GM04503 (cell line): ENCODE measurements at regions not wholly inside any gene's neighbourhood (a gene's known extent, or its start where the extent isn't known, plus 50 kb on each side); places are given as distances from the start of the nearest gene placed in this dataset.
"Not testable (repeated sequence)": the region's sequence is repeated elsewhere in the genome, so short reads cannot be mapped to it uniquely, and the experiment has no call there.

Source experiments
- DNase-seq: peaks from one replicate; pipeline ENCODE4 v3.0.0-alpha.2; 2012; ENCODE audit warnings: low read depth

GRCh38 chr2:15753233-15753798, 161.6 kb downstream of the DDX1 start:
- no peak for DNase-seq

- no peak for DNase-seq
These were observed 162.4 kb downstream of the DDX1 start for GRCh38 chr2:15753811-15754702.

GRCh38 chr2:15754703-15755099, 163.0 kb downstream of the DDX1 start:
- DNase-seq = no peak

- DNase-seq = no peak
These were observed 163.9 kb downstream of the DDX1 start for GRCh38 chr2:15755528-15755927.

GRCh38 chr2:15756011-15756550, 164.4 kb downstream of the DDX1 start:
- no peak for DNase-seq

GRCh38 chr2:15756882-15757819, 165.5 kb downstream of the DDX1 start:
- DNase-seq = no peak

GRCh38 chr2:15757820-15758586, 166.3 kb downstream of the DDX1 start:
- DNase-seq = no peak

GRCh38 chr2:15758848-15759247, 167.2 kb downstream of the DDX1 start:
- no peak for DNase-seq

- DNase-seq = no peak
These were observed 167.7 kb downstream of the DDX1 start for GRCh38 chr2:15759385-15759784.

GRCh38 chr2:15759791-15760190, 168.1 kb downstream of the DDX1 start:
- not testable (repeated sequence) for DNase-seq

GRCh38 chr2:15760232-15760910, 168.7 kb downstream of the DDX1 start:
- DNase-seq = no peak

GRCh38 chr2:15761056-15761455, 169.4 kb downstream of the DDX1 start:
- no peak for DNase-seq

- DNase-seq = no peak
These were observed 170.2 kb downstream of the DDX1 start for GRCh38 chr2:15761910-15762309.

- DNase-seq = no peak
These were observed 170.8 kb downstream of the DDX1 start for GRCh38 chr2:15762449-15762848.

GRCh38 chr2:15763106-15763821, 171.6 kb downstream of the DDX1 start:
- no peak for DNase-seq

GRCh38 chr2:15763822-15764682, 172.4 kb downstream of the DDX1 start:
- DNase-seq = no peak

- no peak for DNase-seq
These were observed 173.0 kb downstream of the DDX1 start for GRCh38 chr2:15764683-15765011.

- no peak for DNase-seq
These were observed 173.5 kb downstream of the DDX1 start for GRCh38 chr2:15765211-15765610.

GRCh38 chr2:15765686-15766302, 174.1 kb downstream of the DDX1 start:
- DNase-seq = no peak
